ENCODE measurements at regions not wholly inside any gene's neighbourhood (a gene's known extent, or its start where the extent isn't known, plus 50 kb on each side); places are given as distances from the start of the nearest gene placed in this dataset.

- TF ChIP-seq POLR2AphosphoS5 (IDR thresholded peaks at IDR 0.05; ENCODE audit: low read depth) (no peak), CTCF (conservative IDR thresholded peaks at IDR 0.05; ENCODE audit: low read depth in 2 of 2) (no peak), REST (IDR thresholded peaks at IDR 0.05; ENCODE audit: unreplicated experiment) (no peak), EZH2 (IDR thresholded peaks at IDR 0.05; ENCODE audit: low read depth, unreplicated experiment) (no peak), JUNB (IDR thresholded peaks at IDR 0.05; ENCODE audit: unreplicated experiment) (no peak), ZNF114 (CRISPR knock-in tag; IDR thresholded peaks at IDR 0.05) (no peak), CREB1 (CRISPR knock-in tag; IDR thresholded peaks at IDR 0.05; ENCODE audit: low read depth) (no peak), EZH2phosphoT487 (IDR thresholded peaks at IDR 0.05; ENCODE audit: unreplicated experiment) (no peak), ZNF462 (CRISPR knock-in tag; IDR thresholded peaks at IDR 0.05) (no peak), NANOG (IDR thresholded peaks at IDR 0.05; ENCODE audit: borderline replicate concordance) (no peak), ZNF331 (CRISPR knock-in tag; IDR thresholded peaks at IDR 0.05; ENCODE audit: low read depth) (no peak), ETS1 (IDR thresholded peaks at IDR 0.05) (no peak)
Observed at GRCh38 chr2:166695154-166695553, 193.1 kb upstream of the XIRP2 start.

Measured in GM23338 (cell line).